LNCaP clone FGC (cell line): ENCODE measurements at regions not wholly inside any gene's neighbourhood (a gene's known extent, or its start where the extent isn't known, plus 50 kb on each side); places are given as distances from the start of the nearest gene placed in this dataset.

Source experiments
- DNase-seq: peaks from one replicate; pipeline ENCODE4 v3.0.0-alpha.2; 2011; ENCODE audit warnings: low read depth
- H3K4me3 ChIP-seq: 2 replicates; pipeline ENCODE4 v1.5.1; 2011; ENCODE audit warnings: mild to moderate bottlenecking, low read depth, low read length, control low read depth
- CTCF ChIP-seq: IDR thresholded peaks from 2 replicates; pipeline ENCODE4 v1.5.1; 2012; ENCODE audit warnings: mild to moderate bottlenecking; ENCODE audit not compliant: control insufficient read depth, insufficient read depth; ENCODE audit errors: extremely low read depth

GRCh38 chr2:10983711-10984110 is 72.0 kb downstream of the KCNF1 start:
- H3K4me3 ChIP-seq, result no peak overlapping the region
- no peak for DNase-seq
- TF ChIP-seq CTCF, result no peak

- DNase-seq, result no peak
- H3K4me3 ChIP-seq, result no peak overlapping the region
- TF ChIP-seq CTCF, result no peak
These were observed 72.8 kb downstream of the KCNF1 start for GRCh38 chr2:10984418-10985135.

- TF ChIP-seq CTCF, result no peak
- H3K4me3 ChIP-seq, result no peak overlapping the region
- DNase-seq, result no peak
These were observed 73.5 kb downstream of the KCNF1 start for GRCh38 chr2:10985260-10985659.

GRCh38 chr2:10985901-10986535 is 74.3 kb downstream of the KCNF1 start:
- DNase-seq, result no peak
- TF ChIP-seq CTCF, result no peak
- no peak overlapping the region for H3K4me3 ChIP-seq

GRCh38 chr2:10987439-10987838 is 75.7 kb downstream of the KCNF1 start:
- no peak for DNase-seq
- no peak overlapping the region for H3K4me3 ChIP-seq
- TF ChIP-seq CTCF, result no peak

GRCh38 chr2:10987861-10988260 is 76.1 kb downstream of the KCNF1 start:
- DNase-seq, result no peak
- no peak for TF ChIP-seq CTCF
- no peak overlapping the region for H3K4me3 ChIP-seq

- no peak overlapping the region for H3K4me3 ChIP-seq
- DNase-seq, result no peak
- no peak for TF ChIP-seq CTCF
These were observed 77.4 kb downstream of the KCNF1 start for GRCh38 chr2:10989151-10989550.
